OCI-LY1 (cell line): ENCODE measurements at regions not wholly inside any gene's neighbourhood (a gene's known extent, or its start where the extent isn't known, plus 50 kb on each side); places are given as distances from the start of the nearest gene placed in this dataset.

Experiments used
- H2AFZ ChIP-seq: fragments of 200-600 bp; sonication (generic), shearing (Covaris generic); 2 replicates; pipeline ENCODE4 v1.6.0; 2014; ENCODE audit warnings: antibody characterized with exemption, mild to moderate bottlenecking, low read length
- H3F3A ChIP-seq: fragments of 200-600 bp; sonication (generic), shearing (Covaris generic); 2 replicates; pipeline ENCODE4 v1.6.0; 2014; ENCODE audit warnings: mild to moderate bottlenecking, antibody characterized with exemption, low read length, moderate library complexity; ENCODE audit not compliant: insufficient read depth
- H3K27ac ChIP-seq: fragments of 200-600 bp; sonication (generic); 2 replicates; pipeline ENCODE4 v1.5.1; 2014; ENCODE audit warnings: low read length, mixed run types, mild to moderate bottlenecking, low read depth; ENCODE audit not compliant: poor library complexity, severe bottlenecking
- H3K27me3 ChIP-seq: fragments of 200-600 bp; sonication (generic); 2 replicates; pipeline ENCODE4 v1.6.0; 2014; ENCODE audit warnings: antibody characterized with exemption, mild to moderate bottlenecking, low read length, moderate library complexity; ENCODE audit not compliant: insufficient read depth
- H3K36me3 ChIP-seq: fragments of 200-600 bp; sonication (generic); 2 replicates; pipeline ENCODE4 v1.6.1; 2014; ENCODE audit warnings: mild to moderate bottlenecking, antibody characterized with exemption, low read length, moderate library complexity, mixed read lengths; ENCODE audit not compliant: insufficient read depth
- H3K4me1 ChIP-seq: fragments of 200-600 bp; sonication (generic); 2 replicates; pipeline ENCODE4 v1.5.1; 2014; ENCODE audit warnings: mild to moderate bottlenecking, low read length, moderate library complexity; ENCODE audit not compliant: insufficient read depth, severe bottlenecking
- H3K4me2 ChIP-seq: fragments of 200-600 bp; sonication (generic), shearing (Covaris generic); 2 replicates; pipeline ENCODE4 v1.6.1; 2014; ENCODE audit warnings: low read length
- H3K4me3 ChIP-seq: fragments of 200-600 bp; sonication (generic); 2 replicates; pipeline ENCODE4 v1.5.1; 2014; ENCODE audit warnings: low read length, low read depth, mild to moderate bottlenecking, mixed read lengths; ENCODE audit not compliant: poor library complexity, severe bottlenecking
- H3K79me2 ChIP-seq: fragments of 200-600 bp; shearing (Covaris generic); 2 replicates; pipeline ENCODE4 v1.6.1; 2016; ENCODE audit warnings: mixed run types, low read length, mixed read lengths; ENCODE audit not compliant: insufficient read depth
- H3K9ac ChIP-seq: fragments of 200-600 bp; sonication (generic), shearing (Covaris generic); 2 replicates; pipeline ENCODE4 v1.6.1; 2014; ENCODE audit warnings: mild to moderate bottlenecking, low read length, mixed read lengths
- H3K9me2 ChIP-seq: fragments of 200-600 bp; sonication (generic), shearing (Covaris generic); 2 replicates; pipeline ENCODE4 v1.6.1; 2014; ENCODE audit warnings: low read depth, mild to moderate bottlenecking, low read length, mixed read lengths
- H3K9me3 ChIP-seq: fragments of 200-600 bp; shearing (Covaris generic); 2 replicates; pipeline ENCODE4 v1.6.1; 2014; ENCODE audit warnings: low read length, mixed read lengths
- H4K20me1 ChIP-seq: fragments of 200-600 bp; sonication (generic), shearing (Covaris generic); 2 replicates; pipeline ENCODE4 v1.6.0; 2016; ENCODE audit warnings: mild to moderate bottlenecking, low read length; ENCODE audit not compliant: insufficient read depth
- CTCF ChIP-seq: fragments of 200-600 bp; sonication (generic), shearing (Covaris generic); IDR thresholded peaks from 2 replicates; pipeline ENCODE4 v1.5.1; 2017; ENCODE audit warnings: mild to moderate bottlenecking, antibody characterized with exemption, low read length, moderate library complexity, mixed read lengths
- EZH2 ChIP-seq: fragments of 200-600 bp; sonication (generic), shearing (Covaris generic); IDR thresholded peaks from 2 replicates; pipeline ENCODE4 v1.8.0; 2017; ENCODE audit warnings: borderline replicate concordance, mixed run types, mild to moderate bottlenecking, antibody characterized with exemption, low read length, moderate library complexity, mixed read lengths

DNA sequence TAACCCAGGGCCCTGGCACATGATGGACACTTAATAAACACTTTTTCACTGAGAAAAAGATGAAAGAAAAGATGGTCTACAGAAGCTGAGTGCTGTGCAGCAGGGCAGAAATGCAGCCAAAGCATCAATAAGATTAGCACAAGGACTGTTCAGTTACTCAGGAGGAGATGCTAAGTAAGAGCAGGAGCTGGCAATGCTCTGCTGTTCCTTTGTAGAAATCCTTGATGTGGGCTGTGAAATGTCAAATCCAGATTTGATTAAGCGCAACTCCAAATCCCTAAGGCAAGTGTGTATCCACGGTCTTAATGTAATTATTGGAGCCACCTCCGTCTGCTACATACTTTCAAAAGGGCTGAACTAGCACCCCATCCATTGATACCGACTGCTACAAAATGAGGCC is 151.8 kb upstream of the BTG1 start:
- no peak overlapping the region for H3K27ac ChIP-seq
- H3K79me2 ChIP-seq: no peaks in the 10 kb centered on the region
- no peaks in the 10 kb centered on the region for H3K36me3 ChIP-seq
- no peaks in the 10 kb centered on the region for H3K9me3 ChIP-seq
- H2AFZ ChIP-seq: no peak overlapping the region
- H3K27me3 ChIP-seq: no peaks in the 10 kb centered on the region
- no peaks in the 10 kb centered on the region for H4K20me1 ChIP-seq
- H3K9me2 ChIP-seq: no peaks in the 10 kb centered on the region
- no peaks in the 10 kb centered on the region for H3F3A ChIP-seq
- peaks cover 7% of the 10 kb centered on the region for H3K4me1 ChIP-seq
- H3K4me2 ChIP-seq: no peak overlapping the region
- no peak for TF ChIP-seq EZH2
- TF ChIP-seq CTCF: no peak
- H3K4me3 ChIP-seq: no peak overlapping the region
- H3K9ac ChIP-seq: no peak overlapping the region

DNA sequence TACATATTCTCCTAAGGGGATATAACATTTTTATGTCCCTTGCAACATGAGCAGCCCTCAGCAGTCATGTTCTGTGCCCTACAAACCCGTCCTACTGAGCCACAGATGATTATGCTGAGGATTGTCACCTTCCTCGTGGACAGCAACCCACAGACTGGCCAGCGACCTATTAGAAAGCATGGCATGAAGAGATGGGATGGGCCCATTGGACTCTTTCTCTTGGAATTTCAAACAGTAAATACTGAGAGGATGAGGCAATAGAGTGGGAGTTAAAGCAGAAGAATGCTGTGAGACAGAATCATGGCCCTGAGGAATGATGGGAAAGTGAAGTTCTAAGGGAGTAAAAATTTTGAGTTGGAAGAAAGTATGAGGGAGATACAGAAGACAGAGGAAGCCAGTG is 149.9 kb upstream of the BTG1 start:
- H3K79me2 ChIP-seq: no peaks in the 10 kb centered on the region

GRCh38 chr12:92294676-92295440 is 149.2 kb upstream of the BTG1 start:
- Histone ChIP-seq H3K9me2 (no peaks in the 10 kb centered on the region), H2AFZ (no peak overlapping the region), H3K27me3 (no peaks in the 10 kb centered on the region), H3K4me3 (no peak overlapping the region), H3K9me3 (no peaks in the 10 kb centered on the region), H3K79me2 (no peaks in the 10 kb centered on the region), H3K36me3 (no peaks in the 10 kb centered on the region), H4K20me1 (no peaks in the 10 kb centered on the region), H3K9ac (no peak overlapping the region), H3K4me2 (no peak overlapping the region), H3K27ac (no peak overlapping the region), H3K4me1 (peaks cover 7% of the 10 kb centered on the region), H3F3A (no peaks in the 10 kb centered on the region)
- TF ChIP-seq EZH2: no peak
- no peak for TF ChIP-seq CTCF

More for the DNA sequence above, 149.9 kb upstream of the BTG1 start:
- H3K4me2 ChIP-seq: no peak overlapping the region
- H3K4me3 ChIP-seq: no peak overlapping the region
- no peak for TF ChIP-seq EZH2
- no peaks in the 10 kb centered on the region for H3K27me3 ChIP-seq
- H3K4me1 ChIP-seq: peaks cover 7% of the 10 kb centered on the region
- H3F3A ChIP-seq: no peaks in the 10 kb centered on the region
- no peak overlapping the region for H3K9ac ChIP-seq
- no peaks in the 10 kb centered on the region for H4K20me1 ChIP-seq
- no peak overlapping the region for H2AFZ ChIP-seq
- no peaks in the 10 kb centered on the region for H3K9me3 ChIP-seq
- H3K27ac ChIP-seq: no peak overlapping the region
- H3K9me2 ChIP-seq: no peaks in the 10 kb centered on the region
- H3K36me3 ChIP-seq: no peaks in the 10 kb centered on the region

GRCh38 chr12:92292016-92292415 is 146.4 kb upstream of the BTG1 start:
- Histone ChIP-seq H3K9ac (no peak overlapping the region), H3K4me2 (no peak overlapping the region), H3K4me1 (no peaks in the 10 kb centered on the region), H2AFZ (no peak overlapping the region), H3F3A (no peaks in the 10 kb centered on the region), H3K27me3 (no peaks in the 10 kb centered on the region), H4K20me1 (no peaks in the 10 kb centered on the region), H3K27ac (no peak overlapping the region), H3K4me3 (no peak overlapping the region), H3K79me2 (no peaks in the 10 kb centered on the region), H3K36me3 (no peaks in the 10 kb centered on the region), H3K9me3 (no peaks in the 10 kb centered on the region), H3K9me2 (no peaks in the 10 kb centered on the region)
- no peak for TF ChIP-seq CTCF
- no peak for TF ChIP-seq EZH2
